HG02763 (cell line): ENCODE measurements at regions not wholly inside any gene's neighbourhood (a gene's known extent, or its start where the extent isn't known, plus 50 kb on each side); places are given as distances from the start of the nearest gene placed in this dataset.
A peak's percentile ranks its signal among the peaks of the same experiment; 100 is the strongest.

Experiments
- ATAC-seq: cut with Tn5 transposase; IDR thresholded peaks from one replicate; pipeline ENCODE4 v1.9.1; 2021; ENCODE audit warnings: mild to moderate bottlenecking, moderate library complexity; ENCODE audit not compliant: unreplicated experiment

DNA sequence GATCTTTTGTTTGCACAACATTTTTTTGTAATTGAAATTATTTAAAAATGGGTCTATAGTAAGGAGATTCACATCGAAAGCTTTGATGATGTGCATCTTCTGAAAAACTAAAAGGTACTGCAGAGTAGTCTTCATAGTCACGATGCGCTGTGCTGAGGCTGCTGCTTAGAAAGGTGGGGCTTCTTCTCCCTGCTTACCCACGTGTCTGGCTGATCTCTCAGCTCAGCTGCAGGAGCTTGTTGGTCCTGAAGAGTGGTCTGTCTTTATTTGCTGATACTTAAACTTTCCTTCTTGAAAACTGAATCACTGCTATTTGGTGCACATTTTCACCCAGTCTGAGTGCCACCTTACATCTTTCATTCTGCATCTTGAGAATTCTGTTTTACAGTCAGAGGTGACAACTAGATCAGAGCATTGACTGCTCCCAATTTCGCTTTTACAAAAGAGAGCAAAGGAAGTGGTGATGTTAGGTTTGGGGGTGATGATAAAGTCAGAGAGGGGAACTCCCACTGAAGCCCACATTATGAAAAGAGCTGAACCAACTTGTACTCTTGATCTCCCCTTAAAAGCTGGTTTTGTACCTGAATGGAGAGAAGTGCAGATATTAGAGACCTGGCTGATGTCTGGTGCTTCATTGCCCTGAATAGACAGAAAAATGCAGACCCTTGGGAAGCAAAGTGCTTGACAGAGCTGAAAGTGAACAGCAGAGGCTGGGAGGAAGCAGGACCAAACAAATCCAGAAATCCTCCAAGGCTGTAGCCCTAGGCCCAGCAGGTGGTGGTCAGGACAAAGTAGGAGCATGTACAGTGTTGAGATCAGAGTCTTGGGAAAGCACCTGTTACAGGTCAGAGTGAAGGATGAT, 984.5 kb downstream of the TSN start:
- peak; percentile 35 for ATAC-seq

DNA sequence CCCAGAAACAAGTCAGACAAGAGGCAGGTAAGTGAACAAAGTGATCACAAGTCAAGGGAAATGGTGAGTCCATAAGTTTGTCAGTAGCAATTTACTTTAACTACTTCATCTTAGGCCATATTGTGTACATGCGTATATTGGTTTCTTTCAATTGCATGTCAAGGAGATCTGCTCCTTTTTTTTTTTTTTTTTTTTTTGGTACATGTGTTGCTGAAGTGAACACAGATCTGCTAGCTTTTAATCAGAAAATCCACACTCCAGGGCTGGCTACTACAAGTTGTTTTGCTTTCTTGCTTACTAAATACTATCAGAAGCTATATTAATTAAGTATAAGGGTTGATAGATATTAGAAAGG, 985.1 kb downstream of the TSN start:
- ATAC-seq: no peak

DNA sequence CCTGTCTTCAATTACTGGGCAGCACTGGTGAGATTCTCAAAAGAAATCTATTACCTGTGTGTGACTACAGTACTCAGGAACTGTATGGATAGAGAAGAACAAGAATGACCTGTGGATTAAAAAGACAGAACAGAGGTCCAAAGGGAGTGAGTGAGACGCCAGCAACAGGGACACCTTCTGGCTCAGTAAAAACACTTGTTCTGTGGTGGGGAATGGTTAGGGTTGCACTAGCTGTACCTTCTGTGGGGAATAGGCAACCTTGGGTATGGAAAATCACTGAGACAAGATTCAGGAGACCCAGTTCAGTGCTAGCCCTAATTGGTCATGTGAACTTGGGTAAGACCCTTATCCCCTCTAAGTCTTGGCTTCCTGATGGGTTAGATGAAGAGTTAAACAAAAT, 986.0 kb downstream of the TSN start:
- ATAC-seq: no peak

DNA sequence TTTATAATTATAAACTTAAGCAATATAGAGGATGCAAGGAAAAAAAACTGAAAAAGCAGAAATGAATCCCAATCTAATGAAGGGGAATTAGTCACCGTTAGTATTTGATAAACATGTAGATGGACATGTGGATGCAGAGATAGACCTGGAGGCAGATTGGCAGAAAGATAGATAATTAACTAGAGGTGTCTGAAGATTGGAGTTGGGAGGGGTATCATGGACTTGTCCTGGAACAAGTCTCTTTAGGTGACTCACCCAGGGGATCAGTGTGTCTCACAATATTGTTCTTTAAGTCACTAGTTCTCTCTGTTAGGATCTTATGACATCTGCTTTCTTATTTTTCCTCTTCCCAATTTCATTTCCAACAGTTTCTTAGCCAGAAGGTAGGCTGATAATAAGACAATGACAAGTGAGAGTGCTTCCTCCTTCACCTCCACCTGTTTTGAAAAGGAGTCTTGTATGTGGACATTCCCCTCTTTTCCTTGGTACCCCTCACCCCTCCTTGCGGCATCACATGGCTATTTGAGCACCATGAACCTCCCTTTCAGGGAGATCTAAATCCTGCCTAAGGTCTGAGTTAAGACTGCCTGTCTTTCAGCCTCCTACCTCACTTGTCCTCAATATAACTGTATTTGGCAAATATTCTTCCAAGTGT, 987.7 kb downstream of the TSN start:
- ATAC-seq: no peak

DNA sequence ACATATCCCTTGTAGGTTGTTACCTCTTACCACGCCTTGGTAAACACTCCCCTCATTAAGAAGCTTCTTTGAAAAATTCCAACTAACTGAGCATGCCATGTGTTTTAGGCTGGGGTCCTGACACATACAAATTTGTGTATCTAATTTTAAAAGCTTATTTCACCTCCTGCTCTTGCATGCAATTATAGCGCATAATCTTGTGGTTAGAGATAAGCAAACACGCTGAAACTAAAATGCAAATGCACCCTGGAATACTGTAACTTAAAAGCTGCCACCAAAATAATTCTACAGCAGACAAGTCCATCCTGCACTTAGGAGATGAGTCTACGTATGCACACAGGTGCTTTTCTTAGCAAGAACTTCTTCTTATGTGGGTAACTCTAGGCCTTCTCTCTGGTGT, 990.2 kb downstream of the TSN start:
- ATAC-seq: no peak

DNA sequence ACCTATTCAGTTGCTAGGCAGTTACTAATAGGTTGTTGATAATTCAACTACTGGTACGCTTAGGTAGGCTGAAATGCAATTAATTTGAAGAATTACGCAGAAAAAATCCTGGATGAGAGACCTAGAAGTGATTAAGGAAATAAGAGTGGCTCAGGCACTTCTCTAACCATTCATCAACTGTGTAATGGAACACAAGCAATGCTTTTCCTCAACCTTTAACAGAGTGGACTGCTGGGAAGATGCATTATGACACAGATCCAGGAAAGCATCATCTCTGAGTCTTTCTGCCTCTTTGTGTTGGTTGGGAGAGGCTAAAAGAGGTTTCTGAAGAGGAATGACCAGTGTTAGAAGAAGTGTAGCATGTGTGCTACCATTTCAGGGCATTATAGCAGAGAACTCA, 992.2 kb downstream of the TSN start:
- ATAC-seq: no peak

DNA sequence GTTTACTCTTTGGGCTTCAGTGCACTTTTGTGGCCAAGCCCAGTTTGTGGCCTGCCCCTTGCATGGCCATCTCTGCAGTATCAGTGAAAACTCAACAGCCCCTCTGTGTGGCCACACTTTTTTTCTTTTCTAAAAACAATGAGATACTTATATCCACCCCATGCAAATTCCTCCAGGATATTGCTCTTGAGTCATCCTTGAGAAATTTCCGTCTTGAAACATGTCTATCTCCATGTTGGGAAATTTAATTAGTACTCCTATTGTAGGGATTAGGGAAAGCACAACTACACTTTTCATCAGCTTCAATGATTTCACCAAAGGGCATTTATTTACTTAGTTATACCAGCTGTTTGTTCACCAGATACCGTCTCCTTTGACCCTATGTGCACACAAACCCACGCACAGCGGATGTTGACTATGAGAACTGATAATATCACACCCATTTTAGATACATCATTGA, 993.1 kb downstream of the TSN start:
- no peak for ATAC-seq

DNA sequence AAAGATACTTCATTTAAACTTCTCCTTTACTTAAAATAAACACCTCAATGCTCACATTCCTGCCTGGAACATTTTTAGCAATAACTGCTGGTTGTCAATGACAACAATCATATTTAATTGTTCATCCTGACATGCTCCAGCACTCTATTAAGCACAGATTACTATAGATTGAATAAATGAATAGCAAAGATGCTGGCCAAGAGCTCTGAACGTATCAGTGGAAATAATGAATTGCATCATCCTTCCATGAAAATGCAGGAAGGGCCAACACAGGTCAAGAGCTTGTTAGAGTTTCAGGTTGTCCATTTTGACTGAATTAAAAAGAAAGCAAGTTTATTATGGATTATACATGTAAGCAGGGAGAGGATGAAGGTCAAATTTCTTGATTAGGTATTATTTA, 994.0 kb downstream of the TSN start:
- no peak for ATAC-seq

DNA sequence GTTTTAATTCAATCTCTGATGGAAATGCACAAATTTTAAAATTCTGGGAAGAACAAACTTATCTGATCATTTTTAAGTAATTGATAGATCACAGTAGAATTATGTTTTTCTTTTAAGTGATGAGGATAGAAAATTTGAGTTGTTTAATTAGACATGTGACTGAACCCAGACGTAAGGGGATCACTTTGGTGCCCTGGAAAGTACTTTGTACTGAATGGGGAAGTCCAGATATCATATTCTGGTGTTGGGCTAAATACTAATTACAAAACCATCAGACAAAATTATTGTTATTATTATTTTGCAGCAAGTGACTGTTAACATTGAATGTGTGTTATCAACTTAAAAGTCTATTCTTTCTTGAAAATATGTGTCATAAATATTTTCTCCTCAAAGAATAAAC, 994.6 kb downstream of the TSN start:
- ATAC-seq: no peak

DNA sequence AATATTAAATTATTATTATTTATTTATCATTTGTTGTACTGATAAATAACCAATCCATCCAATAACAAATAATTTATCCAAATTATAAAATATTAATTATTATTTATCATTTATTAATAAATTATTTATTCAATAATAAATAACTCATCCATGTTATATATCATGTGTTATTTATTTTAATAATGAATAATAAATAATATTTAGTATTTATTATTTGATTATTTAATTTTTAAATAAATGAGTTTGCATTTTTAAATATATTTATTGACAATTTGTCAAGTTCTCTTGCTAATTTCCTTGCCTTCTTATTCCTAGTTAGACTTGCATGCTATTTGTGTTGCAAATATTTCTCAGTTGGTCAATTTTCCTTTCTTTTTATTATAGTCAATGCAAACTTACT, 995.4 kb downstream of the TSN start:
- ATAC-seq: no peak

DNA sequence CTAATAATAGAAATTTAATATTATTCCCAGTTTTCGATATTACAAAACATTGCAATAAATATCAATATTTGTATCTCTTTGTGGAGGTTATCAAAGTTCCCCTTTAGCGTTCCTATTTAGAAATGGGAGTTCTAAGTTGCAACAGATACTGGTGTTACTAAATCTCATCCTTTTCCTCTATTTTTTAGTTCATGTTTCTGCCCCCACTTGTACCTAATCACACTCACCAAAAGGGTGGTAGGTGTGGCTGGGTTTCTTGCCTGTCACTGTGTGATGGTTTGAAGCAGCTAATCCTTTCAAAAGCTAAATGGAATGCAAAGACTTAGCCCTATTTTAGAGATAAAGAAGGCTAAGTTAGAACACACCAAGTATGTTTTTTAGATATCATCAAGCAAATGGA, 997.9 kb downstream of the TSN start:
- ATAC-seq: no peak

DNA sequence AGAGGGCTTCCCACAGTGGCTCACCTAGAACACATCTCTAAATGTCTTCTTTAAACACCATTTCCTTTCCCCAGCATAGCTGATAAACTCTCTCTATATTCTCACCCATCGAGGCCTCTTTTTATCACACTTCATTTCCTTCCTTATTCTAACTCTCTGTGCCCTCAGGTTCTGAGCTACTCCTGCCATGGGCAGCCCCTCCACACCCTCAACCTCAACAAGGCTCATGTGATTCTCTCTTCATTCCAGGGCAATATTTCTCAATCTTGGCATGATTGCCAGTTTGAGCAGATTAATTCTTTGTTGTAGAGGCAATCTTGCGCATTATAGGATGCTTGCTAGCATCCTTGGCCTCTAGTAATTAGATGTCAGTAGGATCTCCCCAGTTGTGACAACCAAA, 999.1 kb downstream of the TSN start:
- ATAC-seq: no peak

DNA sequence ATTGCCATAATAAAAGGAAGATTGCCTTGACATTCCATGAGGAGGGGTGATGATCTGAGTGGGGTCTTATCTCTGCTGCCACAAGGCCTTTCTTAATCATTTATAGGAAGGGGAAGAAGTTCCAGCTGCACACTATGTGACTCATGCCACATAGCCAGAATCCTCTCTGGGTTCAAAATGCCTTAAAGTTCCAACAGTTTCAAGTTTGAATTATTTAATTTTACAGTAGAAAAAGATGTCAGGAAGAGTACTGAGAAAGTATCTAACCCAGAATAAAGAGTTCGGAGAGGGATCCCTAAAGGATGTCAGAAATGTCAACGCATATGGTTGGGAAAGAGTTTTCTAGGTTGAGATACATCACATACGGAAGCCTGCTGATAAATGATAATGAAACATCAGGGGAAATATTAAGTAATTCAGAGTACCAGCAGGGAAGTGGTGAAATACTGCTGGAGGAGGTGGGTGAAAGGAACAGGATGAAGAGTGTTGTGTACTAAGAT, 999.9 kb downstream of the TSN start:
- ATAC-seq: no peak

DNA sequence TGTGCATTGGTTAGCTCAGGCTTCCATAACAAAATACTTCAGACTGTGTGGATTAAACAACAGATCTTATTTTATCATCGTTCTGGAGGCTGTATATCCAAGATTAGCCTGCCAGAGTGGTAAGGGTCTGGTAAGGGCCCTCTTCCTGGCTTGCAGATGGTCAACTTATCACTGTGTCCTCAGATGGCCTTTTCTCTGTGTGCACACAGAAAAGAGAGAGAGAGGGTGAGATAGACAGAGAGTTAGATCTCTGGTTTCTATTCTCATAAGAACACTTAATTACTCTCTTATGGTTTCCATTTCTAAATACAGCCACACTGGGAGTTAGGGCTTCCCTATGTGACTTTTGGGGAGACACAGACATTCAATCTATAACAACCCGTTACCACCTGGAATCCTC, 1003.5 kb downstream of the TSN start:
- peak; percentile 67 for ATAC-seq

DNA sequence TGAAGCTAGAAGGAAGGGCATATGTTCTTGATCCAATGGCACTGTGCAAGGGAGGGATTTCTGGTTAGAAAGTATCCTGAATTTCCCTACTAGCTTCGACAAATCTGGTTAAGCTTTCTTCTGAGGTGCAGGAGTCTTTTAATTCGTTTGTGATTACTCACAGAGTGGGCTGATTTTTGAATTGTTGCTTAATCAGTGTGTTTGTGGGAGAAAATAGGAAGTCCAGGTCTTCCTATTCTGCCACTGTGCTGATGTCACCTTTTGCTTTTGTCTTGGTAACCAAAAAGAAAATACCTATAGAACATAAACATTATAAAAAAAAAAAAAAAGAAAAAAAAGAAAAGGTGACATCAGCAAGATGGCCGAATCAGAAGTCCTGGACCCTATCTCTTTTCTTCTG, 1008.6 kb downstream of the TSN start:
- no peak for ATAC-seq

DNA sequence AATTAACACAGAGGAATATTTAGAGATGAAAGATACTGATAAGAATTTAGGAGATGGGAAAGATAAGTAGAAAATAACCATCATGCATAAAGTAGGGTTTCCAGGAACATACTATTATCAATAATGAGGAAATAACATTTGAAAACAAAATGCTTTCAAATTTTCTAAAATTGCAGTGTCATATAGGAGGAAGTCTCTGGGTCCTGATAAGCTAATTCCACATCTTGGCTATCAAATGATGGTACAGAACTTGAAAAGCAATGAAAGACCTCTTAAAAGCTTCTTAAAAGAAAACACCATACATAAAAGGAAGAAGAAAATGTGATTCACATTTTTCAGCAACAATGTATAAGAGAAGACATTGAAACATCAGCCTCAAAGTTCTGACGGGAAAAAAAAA, 1024.8 kb downstream of the TSN start:
- ATAC-seq: no peak

DNA sequence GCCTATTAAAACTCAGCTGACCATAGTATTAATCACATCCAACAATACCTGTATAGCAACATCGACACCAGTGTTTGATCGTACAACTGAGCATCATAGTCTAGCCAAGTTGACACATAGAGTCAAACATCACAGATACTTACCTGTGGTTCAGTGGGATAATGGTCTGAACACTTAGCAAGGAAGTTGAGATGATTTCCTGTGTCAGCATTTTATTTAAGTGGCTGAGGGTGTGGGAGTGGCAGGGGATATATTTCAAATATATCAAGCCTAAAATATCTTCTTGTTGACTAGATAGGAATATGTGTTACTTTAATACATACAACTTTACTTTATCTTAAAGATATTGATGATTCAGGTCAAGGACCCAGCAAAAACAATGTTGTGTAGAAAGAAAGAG, 1038.6 kb downstream of the TSN start:
- ATAC-seq: no peak

DNA sequence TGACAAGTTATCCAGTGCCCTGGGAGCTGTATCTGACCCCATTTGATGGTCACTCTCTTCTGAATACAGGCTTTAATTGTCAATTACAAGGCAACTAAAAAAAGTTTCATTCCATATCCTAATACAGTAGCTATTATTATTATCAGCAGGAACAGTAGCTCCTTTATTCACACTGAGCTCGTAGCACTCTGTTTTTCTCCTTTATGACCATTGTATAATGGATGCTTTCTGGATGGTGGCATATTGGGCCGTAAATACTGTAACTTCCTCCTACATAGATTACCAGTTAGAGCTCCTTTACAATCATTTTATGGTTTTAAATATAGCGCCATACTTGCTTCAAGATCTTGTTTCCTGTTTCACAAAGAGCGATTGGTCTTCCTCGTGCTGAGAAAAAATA, 1040.3 kb downstream of the TSN start:
- ATAC-seq: no peak

DNA sequence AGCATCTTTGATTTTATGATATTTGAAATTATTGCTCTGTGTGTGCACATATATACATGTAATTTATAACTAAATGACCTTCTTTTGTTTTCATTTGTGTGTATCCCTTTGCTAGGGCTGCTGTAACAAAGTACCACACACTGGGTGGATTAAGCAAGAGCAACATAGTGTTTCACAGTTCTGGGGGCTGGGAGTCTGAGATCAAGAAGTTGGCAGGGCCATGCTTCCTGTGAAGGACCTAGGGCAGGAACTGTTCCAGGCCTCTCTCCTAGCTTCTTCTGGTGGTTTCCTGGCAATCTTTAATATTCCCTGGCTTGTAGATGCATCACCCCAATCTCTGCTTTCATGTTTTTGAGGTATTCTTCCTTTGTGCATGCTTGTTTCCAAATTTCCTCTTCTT, 1043.9 kb downstream of the TSN start:
- no peak for ATAC-seq

DNA sequence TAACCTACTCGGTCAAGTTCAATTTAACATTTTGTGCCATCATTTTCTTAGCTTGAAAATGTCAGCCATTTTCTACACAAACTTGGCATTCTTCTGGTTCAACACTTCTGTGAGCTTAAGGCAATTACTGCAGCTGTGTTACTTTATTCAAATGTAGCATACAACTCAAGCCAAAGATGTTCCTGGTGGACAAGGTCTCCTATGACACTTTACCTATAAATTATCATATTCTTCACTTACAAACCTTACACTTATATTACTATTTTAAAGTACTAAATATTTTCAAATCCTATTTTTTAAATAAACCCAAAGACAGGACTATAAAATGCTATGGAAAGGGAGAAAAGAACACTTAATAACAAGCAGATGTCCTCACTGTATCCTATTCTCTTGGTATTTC, 1045.3 kb downstream of the TSN start:
- no peak for ATAC-seq

DNA sequence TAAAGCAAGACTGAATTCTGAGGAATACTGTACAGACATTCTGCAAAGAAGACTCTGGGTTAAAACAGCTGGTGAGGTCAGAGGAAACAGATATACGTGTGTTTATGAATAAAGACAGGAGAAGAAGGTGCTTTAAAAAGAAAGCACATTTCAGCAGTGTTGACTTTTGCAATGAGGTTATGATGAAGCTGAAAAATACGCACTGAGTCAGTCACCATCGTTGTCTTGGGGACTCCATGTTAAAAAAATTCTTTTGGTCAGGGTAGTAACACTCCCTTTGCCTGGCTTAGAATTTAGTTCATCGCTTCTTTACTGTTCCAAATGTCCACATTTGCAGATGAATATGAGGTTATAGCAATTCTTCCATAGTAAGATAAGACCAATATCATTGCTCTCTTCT, 1049.0 kb downstream of the TSN start:
- ATAC-seq: no peak

DNA sequence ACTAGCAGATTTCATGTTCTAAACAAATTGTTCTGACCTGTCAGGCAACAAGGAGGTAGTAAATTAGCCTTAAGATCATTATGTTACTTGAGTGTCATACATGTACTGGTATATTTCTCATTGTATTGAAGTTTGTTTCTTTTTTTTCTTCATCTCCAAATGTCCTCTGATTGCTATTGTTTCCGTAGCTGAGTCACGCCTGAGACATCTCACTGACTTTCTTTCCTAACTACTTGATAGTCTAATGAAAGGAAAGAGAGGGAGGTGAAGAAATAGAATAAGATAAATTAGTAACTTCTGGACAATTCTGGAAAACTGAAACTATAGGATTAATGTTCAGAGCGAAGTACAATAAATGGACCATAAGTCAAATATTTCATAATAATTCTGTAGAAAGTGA, 1049.9 kb downstream of the TSN start:
- ATAC-seq: no peak
